Renal pelvis (tissue), 1 donor: ENCODE measurements at regions not wholly inside any gene's neighbourhood (a gene's known extent, or its start where the extent isn't known, plus 50 kb on each side); places are given as distances from the start of the nearest gene placed in this dataset.

Experiments used
- DNase-seq: peaks from one replicate; pipeline ENCODE4 v3.0.0-alpha.2; 2013

GRCh38 chr9:119005162-119005561, 364.1 kb downstream of the BRINP1 start:
- no peak for DNase-seq

- no peak for DNase-seq
These were observed 360.0 kb downstream of the BRINP1 start for GRCh38 chr9:119009249-119009648.

GRCh38 chr9:119020284-119020683, 349.0 kb downstream of the BRINP1 start:
- no peak for DNase-seq

GRCh38 chr9:119020730-119021333, 348.4 kb downstream of the BRINP1 start:
- no peak for DNase-seq

DNA sequence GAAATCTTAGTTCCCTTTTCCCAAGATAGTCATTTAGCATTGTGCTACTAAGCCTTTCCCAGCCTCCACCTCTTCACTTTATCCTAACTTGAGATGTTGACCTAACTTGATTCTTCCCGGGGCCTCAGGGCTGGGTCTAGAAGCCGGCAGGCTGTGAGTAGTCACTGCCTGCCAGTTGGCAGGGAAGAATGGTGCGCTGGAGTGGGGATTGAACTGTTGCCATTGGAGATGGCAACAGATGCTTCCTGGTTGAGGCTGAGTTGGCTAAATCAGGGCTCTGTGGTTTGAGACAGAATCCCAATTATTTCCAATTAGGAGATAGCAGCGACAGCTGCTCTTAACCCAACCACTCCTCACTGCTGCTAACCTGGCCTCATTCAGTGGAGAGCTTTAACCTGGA, 343.1 kb downstream of the BRINP1 start:
- no peak for DNase-seq

GRCh38 chr9:119027901-119028699, 341.1 kb downstream of the BRINP1 start:
- no peak for DNase-seq

DNA sequence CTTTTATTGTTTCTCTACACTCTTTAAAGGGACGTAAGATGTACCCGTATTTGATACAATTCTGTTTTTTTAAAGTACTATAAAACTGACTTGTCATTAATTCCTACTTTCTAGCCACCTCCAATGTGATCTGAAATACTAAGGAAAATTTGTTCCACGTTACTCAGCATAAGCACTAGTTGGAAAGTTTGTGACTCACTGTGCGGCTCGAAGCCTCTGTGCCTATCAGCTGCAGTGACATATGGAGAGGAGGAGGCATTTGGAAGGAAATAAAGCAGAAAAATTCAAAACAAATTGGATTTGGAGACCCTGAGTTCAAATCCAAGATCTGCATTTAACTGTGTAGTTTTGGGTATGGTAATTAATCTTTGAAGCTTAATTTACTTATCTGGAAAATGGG, 339.3 kb downstream of the BRINP1 start:
- no peak for DNase-seq

GRCh38 chr9:119033596-119033995, 335.6 kb downstream of the BRINP1 start:
- no peak for DNase-seq

GRCh38 chr9:119036969-119037368, 332.3 kb downstream of the BRINP1 start:
- DNase-seq: no peak

GRCh38 chr9:119043996-119044395, 325.2 kb downstream of the BRINP1 start:
- no peak for DNase-seq

GRCh38 chr9:119044806-119045205, 324.4 kb downstream of the BRINP1 start:
- no peak for DNase-seq

DNA sequence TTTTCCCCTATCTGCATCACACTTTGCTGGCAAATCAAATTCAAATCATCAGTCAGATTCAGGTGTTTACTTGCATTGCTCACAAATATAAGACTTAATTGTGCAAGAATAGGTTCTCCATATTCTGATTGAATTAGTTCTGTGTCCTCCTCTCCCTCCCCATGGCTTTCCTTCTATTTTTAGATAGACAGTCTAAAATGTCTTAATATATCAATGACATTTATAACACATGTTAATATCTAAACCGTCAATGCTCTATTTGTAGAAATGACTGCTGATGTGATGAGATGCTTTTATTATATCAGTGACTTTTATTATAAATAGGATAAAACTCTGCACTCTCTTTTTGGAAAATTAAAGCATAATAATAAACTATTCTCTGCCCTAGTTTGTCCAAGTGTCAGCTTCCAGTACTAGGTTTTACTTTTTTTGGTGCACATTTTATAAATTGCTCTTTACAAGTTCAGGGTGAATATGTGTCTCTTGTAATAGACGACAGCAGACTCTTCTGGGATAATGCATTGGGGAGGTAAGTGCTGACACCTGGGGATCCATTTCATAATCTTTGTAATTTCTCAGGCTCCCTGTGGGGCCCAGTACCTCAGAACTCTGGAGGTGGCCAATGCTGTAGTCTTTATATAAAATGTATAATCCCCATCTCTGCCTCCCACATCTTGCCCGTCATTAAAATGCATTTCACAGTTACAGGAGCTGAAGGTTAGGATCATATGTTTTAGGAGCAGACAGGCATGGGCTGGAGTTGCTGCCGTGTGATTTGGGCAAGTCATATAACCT, 321.5 kb downstream of the BRINP1 start:
- DNase-seq: no peak

GRCh38 chr9:119050281-119050680, 319.0 kb downstream of the BRINP1 start:
- no peak for DNase-seq

DNA sequence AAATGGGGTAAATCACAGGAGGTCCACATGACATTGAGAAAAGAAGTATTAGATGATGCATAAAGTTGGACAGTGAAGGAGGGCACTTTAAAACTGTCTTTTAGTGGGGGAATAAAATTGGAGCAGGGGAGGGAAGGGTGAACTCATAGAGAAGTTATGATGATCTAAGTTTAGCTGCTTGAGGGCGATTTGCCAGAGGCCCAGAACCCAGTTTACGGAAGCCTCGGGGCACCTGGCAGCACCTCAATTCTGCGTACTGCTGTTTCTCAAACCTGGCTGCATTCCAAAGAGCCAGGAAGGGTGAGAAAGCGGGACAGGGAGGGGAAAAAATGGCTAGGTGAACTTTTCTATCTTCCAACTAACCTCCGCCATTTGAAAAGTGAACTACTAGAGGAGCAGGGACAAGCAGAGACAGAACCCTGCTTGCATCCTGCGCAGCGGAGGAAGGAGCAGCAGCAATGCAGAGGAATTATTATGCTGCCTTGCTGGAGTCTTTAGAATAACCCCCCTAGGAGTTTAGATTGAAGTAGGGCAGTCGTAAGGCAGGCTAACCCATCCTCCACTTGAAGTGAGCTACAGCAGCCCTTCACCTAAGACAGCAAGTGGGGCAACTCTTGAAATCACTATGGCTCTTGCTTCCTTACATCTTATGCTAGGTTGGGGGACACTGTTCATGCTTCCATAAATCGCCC, 316.8 kb downstream of the BRINP1 start:
- no peak for DNase-seq

GRCh38 chr9:119053070-119053469, 316.2 kb downstream of the BRINP1 start:
- no peak for DNase-seq

DNA sequence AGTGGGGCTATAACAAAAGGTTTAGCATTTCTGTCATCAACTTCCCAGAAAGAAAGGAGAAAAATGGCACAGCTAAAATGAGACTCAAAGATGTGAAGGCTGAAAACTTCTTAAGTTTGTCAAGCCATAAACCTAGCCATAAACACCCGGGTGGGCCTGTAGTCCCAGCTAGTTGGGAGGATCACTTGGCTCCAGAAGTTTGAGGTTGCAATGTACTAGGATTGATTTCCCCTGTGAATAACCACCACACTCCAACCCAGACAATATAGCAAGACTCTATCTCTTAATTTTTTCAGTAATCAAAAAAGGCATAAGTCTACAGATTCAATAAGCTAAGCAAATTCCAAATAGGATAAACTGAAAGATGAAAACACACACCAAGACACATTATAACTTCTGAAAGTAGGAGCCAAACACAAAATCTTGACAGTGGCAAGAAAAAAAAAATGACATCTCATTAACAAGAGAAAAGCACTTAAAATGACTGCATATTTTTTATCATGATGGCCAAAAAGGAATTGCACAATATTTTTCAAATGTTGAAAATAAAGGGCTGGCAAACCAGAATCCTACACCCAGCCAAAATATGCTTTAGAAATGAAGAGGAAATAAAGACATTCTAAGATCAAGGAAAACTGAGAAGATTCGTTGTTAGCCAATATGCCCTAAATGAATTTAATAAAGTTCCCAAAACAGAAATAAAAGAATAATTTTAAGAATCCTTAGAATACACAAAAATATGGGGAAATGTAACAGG, 308.4 kb downstream of the BRINP1 start:
- no peak for DNase-seq

- DNase-seq: no peak
These were observed 297.6 kb downstream of the BRINP1 start for GRCh38 chr9:119071636-119072035.

- peak; percentile 1 for DNase-seq
These were observed 295.2 kb downstream of the BRINP1 start for GRCh38 chr9:119074017-119074416.

GRCh38 chr9:119078015-119078414, 291.2 kb downstream of the BRINP1 start:
- no peak for DNase-seq

- no peak for DNase-seq
These were observed 285.6 kb downstream of the BRINP1 start for GRCh38 chr9:119083673-119084072.

GRCh38 chr9:119086590-119086989, 282.6 kb downstream of the BRINP1 start:
- DNase-seq: no peak
